NCI-H2171 (cell line): ENCODE measurements at regions not wholly inside any gene's neighbourhood (a gene's known extent, or its start where the extent isn't known, plus 50 kb on each side); places are given as distances from the start of the nearest gene placed in this dataset.

ENCODE experiments used
- DNase-seq: peaks from one replicate; lab custom pipeline; 2025; lab: John Stamatoyannopoulos, UW

GRCh38 chrX:40485102-40485826 is 95.5 kb upstream of the ATP6AP2 start:
- DNase-seq = no peak

GRCh38 chrX:40484408-40485091 is 96.2 kb upstream of the ATP6AP2 start:
- DNase-seq = no peak

GRCh38 chrX:40483502-40483901 is 97.3 kb upstream of the ATP6AP2 start:
- no peak for DNase-seq

GRCh38 chrX:40479777-40480318 is 100.9 kb upstream of the ATP6AP2 start:
- no peak for DNase-seq

- DNase-seq = no peak
Measured at GRCh38 chrX:40478474-40479065, 102.2 kb upstream of the ATP6AP2 start.

- DNase-seq = no peak
Measured at GRCh38 chrX:40476958-40477357, 103.8 kb upstream of the ATP6AP2 start.

- no peak for DNase-seq
Measured at GRCh38 chrX:40474645-40475044, 106.1 kb upstream of the ATP6AP2 start.

- DNase-seq = peak; percentile 68
Measured at GRCh38 chrX:40474205-40474626, 106.6 kb upstream of the ATP6AP2 start.

- DNase-seq = no peak
Measured at GRCh38 chrX:40473460-40474204, 107.1 kb upstream of the ATP6AP2 start.

- peak; percentile 79 for DNase-seq
Measured at GRCh38 chrX:40471965-40472648, 108.7 kb upstream of the ATP6AP2 start.

- no peak for DNase-seq
Measured at GRCh38 chrX:40470830-40471429, 109.8 kb upstream of the ATP6AP2 start.

GRCh38 chrX:40469316-40469715 is 111.5 kb upstream of the ATP6AP2 start:
- DNase-seq = no peak

GRCh38 chrX:40468033-40468846 is 112.5 kb upstream of the ATP6AP2 start:
- no peak for DNase-seq

GRCh38 chrX:40467454-40467853 is 113.3 kb upstream of the ATP6AP2 start:
- DNase-seq = no peak

GRCh38 chrX:40465735-40466551 is 114.8 kb upstream of the ATP6AP2 start:
- no peak for DNase-seq

- no peak for DNase-seq
Measured at GRCh38 chrX:40462795-40463194, 118.0 kb upstream of the ATP6AP2 start.

- DNase-seq = no peak
Measured at GRCh38 chrX:40460926-40461325, 119.8 kb upstream of the ATP6AP2 start.

GRCh38 chrX:40459571-40460158 is 121.1 kb upstream of the ATP6AP2 start:
- DNase-seq = no peak

GRCh38 chrX:40457406-40457805 is 123.4 kb upstream of the ATP6AP2 start:
- DNase-seq = no peak
